Loucy (cell line): ENCODE measurements at regions not wholly inside any gene's neighbourhood (a gene's known extent, or its start where the extent isn't known, plus 50 kb on each side); places are given as distances from the start of the nearest gene placed in this dataset.

Source experiments
- EZH2phosphoT487 ChIP-seq: fragments of 200-600 bp; IDR thresholded peaks from 2 replicates; pipeline ENCODE4 v1.6.1; 2018; ENCODE audit warnings: antibody characterized with exemption, mild to moderate bottlenecking, moderate library complexity, borderline replicate concordance
- TF ChIP-seq, protein P1 (sequence below): fragments of 200-600 bp; sonication (generic); conservative IDR thresholded peaks from 2 replicates; pipeline ENCODE4 v1.5.1; 2014; ENCODE audit warnings: mild to moderate bottlenecking, antibody characterized with exemption, low read length

DNA sequence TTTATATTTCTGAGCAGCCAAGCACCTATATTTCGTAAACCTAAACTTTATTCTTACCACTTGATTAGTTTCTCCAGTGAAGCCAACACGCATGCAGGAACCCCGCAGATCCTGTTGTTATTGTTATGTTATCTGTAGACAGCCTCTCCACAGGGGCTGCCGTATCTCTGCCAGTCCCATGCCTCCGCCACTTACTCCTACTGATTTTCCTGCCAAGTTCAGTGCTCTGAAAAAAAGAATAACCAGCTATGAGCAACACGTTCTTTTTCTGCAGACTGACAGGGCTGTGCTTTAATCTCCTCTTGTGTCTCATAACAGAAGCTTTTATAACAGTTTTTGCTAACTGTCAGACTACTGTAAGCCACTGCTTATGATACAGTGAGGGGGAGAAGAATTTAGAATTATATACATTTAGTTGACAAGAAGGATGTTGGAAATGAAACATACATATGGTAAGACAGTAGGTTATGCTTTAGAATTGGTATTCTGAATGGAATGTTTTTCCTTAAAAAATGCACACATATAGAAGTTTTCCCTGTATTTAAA lies 347.4 kb downstream of the SI start:
- TF ChIP-seq, protein P1, sequence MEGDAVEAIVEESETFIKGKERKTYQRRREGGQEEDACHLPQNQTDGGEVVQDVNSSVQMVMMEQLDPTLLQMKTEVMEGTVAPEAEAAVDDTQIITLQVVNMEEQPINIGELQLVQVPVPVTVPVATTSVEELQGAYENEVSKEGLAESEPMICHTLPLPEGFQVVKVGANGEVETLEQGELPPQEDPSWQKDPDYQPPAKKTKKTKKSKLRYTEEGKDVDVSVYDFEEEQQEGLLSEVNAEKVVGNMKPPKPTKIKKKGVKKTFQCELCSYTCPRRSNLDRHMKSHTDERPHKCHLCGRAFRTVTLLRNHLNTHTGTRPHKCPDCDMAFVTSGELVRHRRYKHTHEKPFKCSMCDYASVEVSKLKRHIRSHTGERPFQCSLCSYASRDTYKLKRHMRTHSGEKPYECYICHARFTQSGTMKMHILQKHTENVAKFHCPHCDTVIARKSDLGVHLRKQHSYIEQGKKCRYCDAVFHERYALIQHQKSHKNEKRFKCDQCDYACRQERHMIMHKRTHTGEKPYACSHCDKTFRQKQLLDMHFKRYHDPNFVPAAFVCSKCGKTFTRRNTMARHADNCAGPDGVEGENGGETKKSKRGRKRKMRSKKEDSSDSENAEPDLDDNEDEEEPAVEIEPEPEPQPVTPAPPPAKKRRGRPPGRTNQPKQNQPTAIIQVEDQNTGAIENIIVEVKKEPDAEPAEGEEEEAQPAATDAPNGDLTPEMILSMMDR: no peak
- TF ChIP-seq EZH2phosphoT487: no peak
